Mesenchymal stem cell (in vitro differentiated cells and primary cell): ENCODE measurements at regions not wholly inside any gene's neighbourhood (a gene's known extent, or its start where the extent isn't known, plus 50 kb on each side); places are given as distances from the start of the nearest gene placed in this dataset.

Experiments used
- DNase-seq: peaks from one replicate; pipeline ENCODE4 v3.0.0-alpha.2; 2013
- H2AFZ ChIP-seq: one replicate; pipeline ENCODE4 v1.6.1; 2013; ENCODE audit warnings: low read depth, mild to moderate bottlenecking, control low read depth, inconsistent platforms, low read length, moderate library complexity
- H2AK5ac ChIP-seq: 2 replicates; pipeline ENCODE4 v1.6.1; 2013; ENCODE audit warnings: low read length, moderate library complexity, mild to moderate bottlenecking, inconsistent platforms; ENCODE audit not compliant: severe bottlenecking
- H2BK120ac ChIP-seq: one replicate; pipeline ENCODE4 v1.6.1; 2013; ENCODE audit warnings: low read depth, mild to moderate bottlenecking, inconsistent platforms, low read length, moderate library complexity
- H2BK12ac ChIP-seq, 2 experiments: one replicate each; pipeline ENCODE4 v1.6.1; 2013; ENCODE audit warnings: inconsistent platforms in 2 of 2, low read length in 2 of 2, mild to moderate bottlenecking in 2 of 2, moderate library complexity in 2 of 2, control low read depth in 1 of 2
- H2BK15ac ChIP-seq: one replicate; pipeline ENCODE4 v1.6.1; 2013; ENCODE audit warnings: mild to moderate bottlenecking, low read depth, inconsistent platforms; ENCODE audit not compliant: poor library complexity, severe bottlenecking
- H2BK5ac ChIP-seq: 2 replicates; pipeline ENCODE4 v1.6.1; 2013; ENCODE audit warnings: low read depth, mild to moderate bottlenecking, low read length, control low read depth, inconsistent platforms; ENCODE audit not compliant: poor library complexity, severe bottlenecking
- H3K14ac ChIP-seq, 2 experiments: one replicate each; pipeline ENCODE4 v1.6.1; 2013; ENCODE audit warnings: inconsistent platforms in 2 of 2, low read length in 2 of 2, control low read depth in 1 of 2, mild to moderate bottlenecking in 1 of 2, moderate library complexity in 1 of 2
- H3K18ac ChIP-seq, 2 experiments: one replicate each; pipeline ENCODE4 v1.6.1; 2013; ENCODE audit warnings: inconsistent platforms in 2 of 2, low read length in 2 of 2, control low read depth in 1 of 2, low read depth in 1 of 2, mild to moderate bottlenecking in 1 of 2
- H3K23ac ChIP-seq, 2 experiments: one replicate each; pipeline ENCODE4 v1.6.1; 2013; ENCODE audit warnings: inconsistent platforms in 2 of 2, low read length in 2 of 2, mild to moderate bottlenecking in 2 of 2, moderate library complexity in 2 of 2, control low read depth in 1 of 2
- H3K27ac ChIP-seq: 2 replicates; pipeline ENCODE4 v1.5.1; 2013; ENCODE audit warnings: mild to moderate bottlenecking, moderate library complexity, low read length, control low read depth, inconsistent platforms; ENCODE audit not compliant: poor library complexity, severe bottlenecking
- H3K27me3 ChIP-seq, 2 experiments: 2 replicates each; pipeline versions ENCODE4 v1.6.1 to v1.7.0; 2013; ENCODE audit warnings: low read length in 2 of 2, mild to moderate bottlenecking in 2 of 2, moderate library complexity in 2 of 2, control low read depth in 1 of 2, inconsistent platforms in 1 of 2; ENCODE audit not compliant: control insufficient read depth in 1 of 2, insufficient read depth in 1 of 2
- H3K36me3 ChIP-seq, 2 experiments: 2 replicates each; pipeline versions ENCODE4 v1.6.1 to v1.7.0; 2013; ENCODE audit warnings: low read length in 2 of 2, control low read depth in 1 of 2, inconsistent platforms in 1 of 2, low read depth in 1 of 2, mild to moderate bottlenecking in 1 of 2; ENCODE audit not compliant: insufficient read depth in 2 of 2, control insufficient read depth in 1 of 2
- H3K4ac ChIP-seq, 2 experiments: one replicate each; pipeline ENCODE4 v1.6.1; 2013; ENCODE audit warnings: inconsistent platforms in 2 of 2, low read length in 2 of 2, mild to moderate bottlenecking in 2 of 2, moderate library complexity in 2 of 2, control low read depth in 1 of 2, low read depth in 1 of 2
- H3K4me1 ChIP-seq: 2 replicates; pipeline ENCODE4 v1.6.1; 2013; ENCODE audit warnings: low read depth, low read length, control low read depth; ENCODE audit not compliant: control insufficient read depth, insufficient read depth
- H3K4me2 ChIP-seq: 2 replicates; pipeline ENCODE4 v1.6.1; 2013; ENCODE audit warnings: low read length, mild to moderate bottlenecking, inconsistent platforms; ENCODE audit not compliant: poor library complexity, severe bottlenecking
- H3K4me3 ChIP-seq, 2 experiments: 2 replicates each; pipeline versions ENCODE4 v1.5.1 to v1.7.0; 2013; ENCODE audit warnings: low read length in 2 of 2, mild to moderate bottlenecking in 2 of 2, control low read depth in 1 of 2, low read depth in 1 of 2; ENCODE audit not compliant: insufficient read depth in 1 of 2
- H3K79me1 ChIP-seq: replicated peaks from 2 replicates; pipeline ENCODE4 v1.6.1; 2013; ENCODE audit warnings: mild to moderate bottlenecking, control low read depth, low read length, inconsistent platforms; ENCODE audit not compliant: poor library complexity, severe bottlenecking
- H3K9ac ChIP-seq: 2 replicates; pipeline ENCODE4 v1.7.0; 2013; ENCODE audit warnings: mild to moderate bottlenecking, low read length, moderate library complexity
- H3K9me3 ChIP-seq: 2 replicates; pipeline ENCODE4 v1.7.0; 2013; ENCODE audit warnings: mild to moderate bottlenecking, low read length; ENCODE audit not compliant: control insufficient read depth
- H4K8ac ChIP-seq: one replicate; pipeline ENCODE4 v1.6.1; 2013; ENCODE audit warnings: inconsistent platforms, mild to moderate bottlenecking, low read length, moderate library complexity
- H4K91ac ChIP-seq: one replicate; pipeline ENCODE4 v1.6.1; 2013; ENCODE audit warnings: mild to moderate bottlenecking, low read length, inconsistent platforms
- WGBS: methylation state at CpG from one replicate; pipeline ENCODE4 v1.1.7; 2013; ENCODE audit warnings: mixed read lengths; 5-methylcytosine and 5-hydroxymethylcytosine counted together

- H3K4ac ChIP-seq = no peak overlapping the region
- H2BK120ac ChIP-seq = no peak overlapping the region
- no peak overlapping the region for H2BK15ac ChIP-seq
- peaks cover 24% of the 10 kb centered on the region for H3K79me1 ChIP-seq
- H3K9ac ChIP-seq = no peak overlapping the region
- peak overlapping the region in 1 of 2 experiments; percentile 14 for H3K18ac ChIP-seq
- peaks cover 38 to 87% of the 10 kb centered on the region in 2 experiments for H3K36me3 ChIP-seq
- H3K27ac ChIP-seq = no peak overlapping the region
- no peaks in the 10 kb centered on the region for H3K9me3 ChIP-seq
- H3K4me1 ChIP-seq = peaks cover 54% of the 10 kb centered on the region
- no peak overlapping the region for H2AK5ac ChIP-seq
- H3K4me2 ChIP-seq = no peak overlapping the region
- peak overlapping the region; percentile 31 for H4K91ac ChIP-seq
- H2BK12ac ChIP-seq = no peak overlapping the region
- H4K8ac ChIP-seq = peak overlapping the region; percentile 7
- peak overlapping the region in 1 of 2 experiments; percentile 9 for H3K14ac ChIP-seq
- DNase-seq = no peak
- no peaks in the 10 kb centered on the region for H3K27me3 ChIP-seq
- 79% methylated on average over 17 of the region's 17 CpGs for WGBS
- no peak overlapping the region for H2AFZ ChIP-seq
- H3K4me3 ChIP-seq = no peak overlapping the region
- no peak overlapping the region for H2BK5ac ChIP-seq
- H3K23ac ChIP-seq = no peak overlapping the region
Measured at GRCh38 chr12:124492879-124493808, 74.3 kb downstream of the NCOR2 start.

DNA sequence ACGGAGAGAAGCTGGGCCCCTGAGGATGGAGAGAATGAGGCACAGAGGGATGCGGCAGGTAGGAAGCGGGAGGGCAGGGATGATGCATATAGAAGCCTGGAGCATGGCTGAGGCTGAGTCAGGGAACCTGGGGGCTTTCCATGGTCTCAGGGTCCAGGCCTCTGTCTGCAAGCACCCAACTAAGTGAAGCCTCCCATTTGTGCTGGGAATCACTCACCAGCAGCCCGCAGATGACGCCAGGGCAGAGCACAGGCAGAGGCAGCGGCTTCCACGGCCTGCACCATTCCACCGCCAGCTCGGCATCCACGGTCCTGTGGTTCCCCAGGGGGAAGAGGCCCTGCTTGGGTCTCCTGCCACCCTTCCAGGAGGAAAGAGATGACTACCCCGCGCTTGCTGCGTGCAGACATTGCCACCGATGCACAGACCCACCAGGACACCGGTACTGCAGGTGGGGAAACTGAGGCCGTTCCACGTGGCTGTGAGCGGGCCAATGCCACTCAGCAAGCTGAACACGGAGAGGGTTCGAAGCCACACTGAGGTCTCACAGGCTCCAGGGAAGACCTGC is 75.5 kb downstream of the NCOR2 start:
- Histone ChIP-seq H2BK15ac (no peak overlapping the region), H3K23ac (no peak overlapping the region), H2AK5ac (no peak overlapping the region), H2BK120ac (no peak overlapping the region), H3K27me3 (no peaks in the 10 kb centered on the region), H2BK5ac (no peak overlapping the region), H3K9ac (no peak overlapping the region), H3K9me3 (no peaks in the 10 kb centered on the region), H3K18ac (no peak overlapping the region), H2AFZ (no peak overlapping the region), H2BK12ac (no peak overlapping the region), H3K14ac (no peak overlapping the region), H3K4me2 (no peak overlapping the region), H3K4me3 (no peak overlapping the region), H4K8ac (no peak overlapping the region), H3K79me1 (peaks cover 30% of the 10 kb centered on the region), H3K27ac (no peak overlapping the region), H3K4me1 (peaks cover 50% of the 10 kb centered on the region), H3K36me3 (peaks cover 38 to 91% of the 10 kb centered on the region in 2 experiments), H3K4ac (no peak overlapping the region), H4K91ac (peak overlapping the region; percentile 16)
- whole genome bisulfite sequencing = 97% methylated on average over 20 of the region's 20 CpGs
- DNase-seq = no peak

GRCh38 chr12:124491310-124491709 is 76.1 kb downstream of the NCOR2 start:
- peaks cover 32% of the 10 kb centered on the region for H3K79me1 ChIP-seq
- no peak overlapping the region for H3K18ac ChIP-seq
- no peak overlapping the region for H3K9ac ChIP-seq
- 92% methylated on average over 7 of the region's 7 CpGs for WGBS
- H3K4me1 ChIP-seq = peaks cover 49% of the 10 kb centered on the region
- no peak overlapping the region for H2BK120ac ChIP-seq
- no peak for DNase-seq
- no peak overlapping the region for H2AFZ ChIP-seq
- no peak overlapping the region for H2AK5ac ChIP-seq
- H2BK15ac ChIP-seq = no peak overlapping the region
- no peak overlapping the region for H3K14ac ChIP-seq
- no peak overlapping the region for H4K91ac ChIP-seq
- H3K23ac ChIP-seq = no peak overlapping the region
- no peak overlapping the region for H3K4ac ChIP-seq
- H3K27me3 ChIP-seq = no peaks in the 10 kb centered on the region
- H3K4me3 ChIP-seq = no peak overlapping the region
- H3K9me3 ChIP-seq = no peaks in the 10 kb centered on the region
- no peak overlapping the region for H2BK12ac ChIP-seq
- no peak overlapping the region for H4K8ac ChIP-seq
- H3K27ac ChIP-seq = no peak overlapping the region
- peaks cover 38 to 91% of the 10 kb centered on the region in 2 experiments for H3K36me3 ChIP-seq
- H3K4me2 ChIP-seq = no peak overlapping the region
- no peak overlapping the region for H2BK5ac ChIP-seq

GRCh38 chr12:124490584-124491305 is 76.7 kb downstream of the NCOR2 start:
- H3K27ac ChIP-seq = no peak overlapping the region
- H3K14ac ChIP-seq = no peak overlapping the region
- peaks cover 49% of the 10 kb centered on the region for H3K4me1 ChIP-seq
- H3K27me3 ChIP-seq = no peaks in the 10 kb centered on the region
- H2BK120ac ChIP-seq = no peak overlapping the region
- H3K9ac ChIP-seq = no peak overlapping the region
- no peak overlapping the region for H3K4me2 ChIP-seq
- H2AK5ac ChIP-seq = no peak overlapping the region
- H2BK12ac ChIP-seq = no peak overlapping the region
- no peaks in the 10 kb centered on the region for H3K9me3 ChIP-seq
- H3K23ac ChIP-seq = no peak overlapping the region
- no peak overlapping the region for H4K8ac ChIP-seq
- peak overlapping the region in 1 of 2 experiments; percentile 5 for H3K18ac ChIP-seq
- no peak overlapping the region for H4K91ac ChIP-seq
- H2BK5ac ChIP-seq = no peak overlapping the region
- no peak overlapping the region for H2BK15ac ChIP-seq
- no peak overlapping the region for H2AFZ ChIP-seq
- 89% methylated on average over 17 of the region's 17 CpGs for WGBS
- H3K36me3 ChIP-seq = peaks cover 38 to 93% of the 10 kb centered on the region in 2 experiments
- H3K4me3 ChIP-seq = no peak overlapping the region
- peaks cover 35% of the 10 kb centered on the region for H3K79me1 ChIP-seq
- DNase-seq = no peak
- H3K4ac ChIP-seq = no peak overlapping the region
